ENCODE measurements at regions not wholly inside any gene's neighbourhood (a gene's known extent, or its start where the extent isn't known, plus 50 kb on each side); places are given as distances from the start of the nearest gene placed in this dataset.

DNA sequence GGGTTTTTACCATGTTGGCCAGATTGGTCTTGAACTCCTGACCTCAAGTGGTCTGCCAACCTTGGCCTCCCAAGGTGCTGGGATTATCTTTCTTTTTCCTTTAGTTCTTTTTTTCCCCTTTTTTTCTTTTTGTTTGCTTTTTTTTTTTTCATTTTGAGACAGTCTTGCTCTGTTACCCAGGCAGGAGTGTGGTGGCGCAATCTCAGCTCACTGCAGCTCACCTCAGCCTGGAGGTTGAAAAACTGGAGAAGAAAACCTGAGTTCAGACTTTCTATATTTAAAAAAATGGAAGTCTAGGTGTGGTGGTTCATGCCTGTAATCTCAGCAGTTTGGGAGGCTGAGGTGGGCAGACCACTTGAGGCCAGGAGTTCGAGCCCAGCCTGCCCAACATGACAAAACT lies 181.1 kb upstream of the HS3ST1 start (continued):
- TF ChIP-seq, protein P1, sequence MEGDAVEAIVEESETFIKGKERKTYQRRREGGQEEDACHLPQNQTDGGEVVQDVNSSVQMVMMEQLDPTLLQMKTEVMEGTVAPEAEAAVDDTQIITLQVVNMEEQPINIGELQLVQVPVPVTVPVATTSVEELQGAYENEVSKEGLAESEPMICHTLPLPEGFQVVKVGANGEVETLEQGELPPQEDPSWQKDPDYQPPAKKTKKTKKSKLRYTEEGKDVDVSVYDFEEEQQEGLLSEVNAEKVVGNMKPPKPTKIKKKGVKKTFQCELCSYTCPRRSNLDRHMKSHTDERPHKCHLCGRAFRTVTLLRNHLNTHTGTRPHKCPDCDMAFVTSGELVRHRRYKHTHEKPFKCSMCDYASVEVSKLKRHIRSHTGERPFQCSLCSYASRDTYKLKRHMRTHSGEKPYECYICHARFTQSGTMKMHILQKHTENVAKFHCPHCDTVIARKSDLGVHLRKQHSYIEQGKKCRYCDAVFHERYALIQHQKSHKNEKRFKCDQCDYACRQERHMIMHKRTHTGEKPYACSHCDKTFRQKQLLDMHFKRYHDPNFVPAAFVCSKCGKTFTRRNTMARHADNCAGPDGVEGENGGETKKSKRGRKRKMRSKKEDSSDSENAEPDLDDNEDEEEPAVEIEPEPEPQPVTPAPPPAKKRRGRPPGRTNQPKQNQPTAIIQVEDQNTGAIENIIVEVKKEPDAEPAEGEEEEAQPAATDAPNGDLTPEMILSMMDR (IDR thresholded peaks at IDR 0.05; ENCODE audit: control extremely low read depth in 1 of 3, insufficient read depth in 1 of 3, low read depth in 1 of 3, low read length in 3 of 3), result no peak
- no peak for TF ChIP-seq POLR2AphosphoS5 (IDR thresholded peaks at IDR 0.05; ENCODE audit: low read depth, low read length)
- no peak for TF ChIP-seq BACH1 (IDR thresholded peaks at IDR 0.05; ENCODE audit: low read length)
- TF ChIP-seq, protein P2, sequence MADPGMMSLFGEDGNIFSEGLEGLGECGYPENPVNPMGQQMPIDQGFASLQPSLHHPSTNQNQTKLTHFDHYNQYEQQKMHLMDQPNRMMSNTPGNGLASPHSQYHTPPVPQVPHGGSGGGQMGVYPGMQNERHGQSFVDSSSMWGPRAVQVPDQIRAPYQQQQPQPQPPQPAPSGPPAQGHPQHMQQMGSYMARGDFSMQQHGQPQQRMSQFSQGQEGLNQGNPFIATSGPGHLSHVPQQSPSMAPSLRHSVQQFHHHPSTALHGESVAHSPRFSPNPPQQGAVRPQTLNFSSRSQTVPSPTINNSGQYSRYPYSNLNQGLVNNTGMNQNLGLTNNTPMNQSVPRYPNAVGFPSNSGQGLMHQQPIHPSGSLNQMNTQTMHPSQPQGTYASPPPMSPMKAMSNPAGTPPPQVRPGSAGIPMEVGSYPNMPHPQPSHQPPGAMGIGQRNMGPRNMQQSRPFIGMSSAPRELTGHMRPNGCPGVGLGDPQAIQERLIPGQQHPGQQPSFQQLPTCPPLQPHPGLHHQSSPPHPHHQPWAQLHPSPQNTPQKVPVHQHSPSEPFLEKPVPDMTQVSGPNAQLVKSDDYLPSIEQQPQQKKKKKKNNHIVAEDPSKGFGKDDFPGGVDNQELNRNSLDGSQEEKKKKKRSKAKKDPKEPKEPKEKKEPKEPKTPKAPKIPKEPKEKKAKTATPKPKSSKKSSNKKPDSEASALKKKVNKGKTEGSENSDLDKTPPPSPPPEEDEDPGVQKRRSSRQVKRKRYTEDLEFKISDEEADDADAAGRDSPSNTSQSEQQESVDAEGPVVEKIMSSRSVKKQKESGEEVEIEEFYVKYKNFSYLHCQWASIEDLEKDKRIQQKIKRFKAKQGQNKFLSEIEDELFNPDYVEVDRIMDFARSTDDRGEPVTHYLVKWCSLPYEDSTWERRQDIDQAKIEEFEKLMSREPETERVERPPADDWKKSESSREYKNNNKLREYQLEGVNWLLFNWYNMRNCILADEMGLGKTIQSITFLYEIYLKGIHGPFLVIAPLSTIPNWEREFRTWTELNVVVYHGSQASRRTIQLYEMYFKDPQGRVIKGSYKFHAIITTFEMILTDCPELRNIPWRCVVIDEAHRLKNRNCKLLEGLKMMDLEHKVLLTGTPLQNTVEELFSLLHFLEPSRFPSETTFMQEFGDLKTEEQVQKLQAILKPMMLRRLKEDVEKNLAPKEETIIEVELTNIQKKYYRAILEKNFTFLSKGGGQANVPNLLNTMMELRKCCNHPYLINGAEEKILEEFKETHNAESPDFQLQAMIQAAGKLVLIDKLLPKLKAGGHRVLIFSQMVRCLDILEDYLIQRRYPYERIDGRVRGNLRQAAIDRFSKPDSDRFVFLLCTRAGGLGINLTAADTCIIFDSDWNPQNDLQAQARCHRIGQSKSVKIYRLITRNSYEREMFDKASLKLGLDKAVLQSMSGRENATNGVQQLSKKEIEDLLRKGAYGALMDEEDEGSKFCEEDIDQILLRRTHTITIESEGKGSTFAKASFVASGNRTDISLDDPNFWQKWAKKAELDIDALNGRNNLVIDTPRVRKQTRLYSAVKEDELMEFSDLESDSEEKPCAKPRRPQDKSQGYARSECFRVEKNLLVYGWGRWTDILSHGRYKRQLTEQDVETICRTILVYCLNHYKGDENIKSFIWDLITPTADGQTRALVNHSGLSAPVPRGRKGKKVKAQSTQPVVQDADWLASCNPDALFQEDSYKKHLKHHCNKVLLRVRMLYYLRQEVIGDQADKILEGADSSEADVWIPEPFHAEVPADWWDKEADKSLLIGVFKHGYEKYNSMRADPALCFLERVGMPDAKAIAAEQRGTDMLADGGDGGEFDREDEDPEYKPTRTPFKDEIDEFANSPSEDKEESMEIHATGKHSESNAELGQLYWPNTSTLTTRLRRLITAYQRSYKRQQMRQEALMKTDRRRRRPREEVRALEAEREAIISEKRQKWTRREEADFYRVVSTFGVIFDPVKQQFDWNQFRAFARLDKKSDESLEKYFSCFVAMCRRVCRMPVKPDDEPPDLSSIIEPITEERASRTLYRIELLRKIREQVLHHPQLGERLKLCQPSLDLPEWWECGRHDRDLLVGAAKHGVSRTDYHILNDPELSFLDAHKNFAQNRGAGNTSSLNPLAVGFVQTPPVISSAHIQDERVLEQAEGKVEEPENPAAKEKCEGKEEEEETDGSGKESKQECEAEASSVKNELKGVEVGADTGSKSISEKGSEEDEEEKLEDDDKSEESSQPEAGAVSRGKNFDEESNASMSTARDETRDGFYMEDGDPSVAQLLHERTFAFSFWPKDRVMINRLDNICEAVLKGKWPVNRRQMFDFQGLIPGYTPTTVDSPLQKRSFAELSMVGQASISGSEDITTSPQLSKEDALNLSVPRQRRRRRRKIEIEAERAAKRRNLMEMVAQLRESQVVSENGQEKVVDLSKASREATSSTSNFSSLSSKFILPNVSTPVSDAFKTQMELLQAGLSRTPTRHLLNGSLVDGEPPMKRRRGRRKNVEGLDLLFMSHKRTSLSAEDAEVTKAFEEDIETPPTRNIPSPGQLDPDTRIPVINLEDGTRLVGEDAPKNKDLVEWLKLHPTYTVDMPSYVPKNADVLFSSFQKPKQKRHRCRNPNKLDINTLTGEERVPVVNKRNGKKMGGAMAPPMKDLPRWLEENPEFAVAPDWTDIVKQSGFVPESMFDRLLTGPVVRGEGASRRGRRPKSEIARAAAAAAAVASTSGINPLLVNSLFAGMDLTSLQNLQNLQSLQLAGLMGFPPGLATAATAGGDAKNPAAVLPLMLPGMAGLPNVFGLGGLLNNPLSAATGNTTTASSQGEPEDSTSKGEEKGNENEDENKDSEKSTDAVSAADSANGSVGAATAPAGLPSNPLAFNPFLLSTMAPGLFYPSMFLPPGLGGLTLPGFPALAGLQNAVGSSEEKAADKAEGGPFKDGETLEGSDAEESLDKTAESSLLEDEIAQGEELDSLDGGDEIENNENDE (IDR thresholded peaks at IDR 0.05; ENCODE audit: insufficient replicate concordance, low read length), result no peak
- no peak for TF ChIP-seq TBP (IDR thresholded peaks at IDR 0.05; ENCODE audit: low read depth, low read length)
- no peak for TF ChIP-seq HDAC2 (IDR thresholded peaks at IDR 0.05; ENCODE audit: borderline replicate concordance in 1 of 2, low read depth in 2 of 2, low read length in 2 of 2)
- TF ChIP-seq KDM1A (IDR thresholded peaks at IDR 0.05; ENCODE audit: borderline replicate concordance, low read length), result no peak
- TF ChIP-seq JUN (IDR thresholded peaks at IDR 0.05; ENCODE audit: low read depth, low read length), result no peak
